Omental fat pad (tissue), 3 donors: ENCODE measurements at regions not wholly inside any gene's neighbourhood (a gene's known extent, or its start where the extent isn't known, plus 50 kb on each side); places are given as distances from the start of the nearest gene placed in this dataset.

Experiments
- ATAC-seq: fragments of 150-250 bp; one replicate; pipeline ENCODE4 v1.9.1; 2016; ENCODE audit warnings: mild to moderate bottlenecking, moderate library complexity; ENCODE audit not compliant: low FRiP score
- DNase-seq: peaks from one replicate; pipeline ENCODE4 v3.0.0-alpha.2; 2019; ENCODE audit warnings: low spot score
- TF ChIP-seq, protein P1 (sequence below), 3 donors: fragments of 450-650 bp; IDR thresholded peaks; one replicate each; pipeline ENCODE4 v1.5.1; 2016 to 2017; ENCODE audit warnings: antibody characterized with exemption in 3 of 3, mild to moderate bottlenecking in 3 of 3, moderate library complexity in 2 of 3

DNA sequence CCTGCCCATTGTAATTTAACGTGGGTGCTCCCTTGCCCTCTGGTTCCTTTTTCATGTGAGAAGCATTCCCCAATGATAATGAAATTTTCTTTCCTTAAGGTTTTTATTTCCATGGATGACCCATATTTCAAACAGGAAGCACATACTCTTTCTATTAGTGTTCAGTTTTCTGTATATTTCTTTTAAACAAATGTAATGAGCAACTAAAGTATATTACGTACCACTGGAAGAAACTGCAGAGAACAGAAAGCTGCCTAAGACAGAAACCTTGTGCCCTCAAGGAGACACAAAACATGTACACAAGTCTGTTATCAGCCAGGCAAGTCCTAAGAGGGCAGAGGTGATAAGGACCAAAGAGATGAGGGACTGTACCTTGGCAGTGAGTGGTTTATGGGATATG is 414.9 kb downstream of the ETNK1 start:
- ATAC-seq (no peak), DNase-seq (no peak)
- TF ChIP-seq, protein P1, sequence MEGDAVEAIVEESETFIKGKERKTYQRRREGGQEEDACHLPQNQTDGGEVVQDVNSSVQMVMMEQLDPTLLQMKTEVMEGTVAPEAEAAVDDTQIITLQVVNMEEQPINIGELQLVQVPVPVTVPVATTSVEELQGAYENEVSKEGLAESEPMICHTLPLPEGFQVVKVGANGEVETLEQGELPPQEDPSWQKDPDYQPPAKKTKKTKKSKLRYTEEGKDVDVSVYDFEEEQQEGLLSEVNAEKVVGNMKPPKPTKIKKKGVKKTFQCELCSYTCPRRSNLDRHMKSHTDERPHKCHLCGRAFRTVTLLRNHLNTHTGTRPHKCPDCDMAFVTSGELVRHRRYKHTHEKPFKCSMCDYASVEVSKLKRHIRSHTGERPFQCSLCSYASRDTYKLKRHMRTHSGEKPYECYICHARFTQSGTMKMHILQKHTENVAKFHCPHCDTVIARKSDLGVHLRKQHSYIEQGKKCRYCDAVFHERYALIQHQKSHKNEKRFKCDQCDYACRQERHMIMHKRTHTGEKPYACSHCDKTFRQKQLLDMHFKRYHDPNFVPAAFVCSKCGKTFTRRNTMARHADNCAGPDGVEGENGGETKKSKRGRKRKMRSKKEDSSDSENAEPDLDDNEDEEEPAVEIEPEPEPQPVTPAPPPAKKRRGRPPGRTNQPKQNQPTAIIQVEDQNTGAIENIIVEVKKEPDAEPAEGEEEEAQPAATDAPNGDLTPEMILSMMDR (IDR thresholded peaks at IDR 0.05), result no peak

DNA sequence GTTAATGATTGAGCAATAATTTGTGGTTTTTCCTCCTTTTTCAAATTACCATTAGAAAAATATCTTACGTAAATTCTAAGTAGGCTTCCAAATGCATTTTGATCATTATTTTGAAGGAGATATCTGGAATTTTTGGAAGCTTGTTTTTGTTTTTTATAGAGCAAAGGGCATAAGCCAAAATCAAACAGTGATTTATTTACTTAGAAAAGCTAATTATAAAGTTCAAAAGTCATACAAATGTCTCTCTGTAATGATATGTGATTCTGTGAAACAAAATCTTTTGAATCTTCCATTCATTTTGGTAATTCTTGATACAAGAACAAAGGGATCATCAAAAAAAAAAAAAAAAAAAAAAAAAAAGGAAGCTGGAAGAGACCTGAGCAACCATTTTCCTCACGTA is 416.8 kb downstream of the ETNK1 start:
- ATAC-seq, result no peak
- no peak for DNase-seq
- TF ChIP-seq, protein P1 (IDR thresholded peaks at IDR 0.05), result no peak

DNA sequence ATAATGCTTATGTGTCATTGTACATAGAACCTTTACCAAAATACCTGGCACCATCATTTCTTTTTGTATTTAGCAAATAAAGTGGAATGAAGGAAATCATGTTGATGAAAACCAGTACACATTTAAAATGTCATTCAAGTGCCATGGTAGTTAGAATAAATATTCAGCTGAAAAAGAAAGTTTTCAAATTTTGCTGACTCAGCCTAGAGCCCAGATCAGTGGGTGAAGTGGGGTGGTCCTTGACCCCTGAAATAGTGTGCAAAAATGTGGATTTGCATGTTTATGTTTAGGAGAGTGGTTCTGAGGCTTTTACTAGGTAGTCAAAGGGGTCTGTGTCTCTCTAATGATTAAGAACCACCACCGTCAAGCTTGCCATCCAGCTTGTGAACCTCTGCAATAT is 418.7 kb downstream of the ETNK1 start:
- TF ChIP-seq, protein P1 (IDR thresholded peaks at IDR 0.05), result no peak
- DNase-seq, result no peak
- ATAC-seq, result no peak

DNA sequence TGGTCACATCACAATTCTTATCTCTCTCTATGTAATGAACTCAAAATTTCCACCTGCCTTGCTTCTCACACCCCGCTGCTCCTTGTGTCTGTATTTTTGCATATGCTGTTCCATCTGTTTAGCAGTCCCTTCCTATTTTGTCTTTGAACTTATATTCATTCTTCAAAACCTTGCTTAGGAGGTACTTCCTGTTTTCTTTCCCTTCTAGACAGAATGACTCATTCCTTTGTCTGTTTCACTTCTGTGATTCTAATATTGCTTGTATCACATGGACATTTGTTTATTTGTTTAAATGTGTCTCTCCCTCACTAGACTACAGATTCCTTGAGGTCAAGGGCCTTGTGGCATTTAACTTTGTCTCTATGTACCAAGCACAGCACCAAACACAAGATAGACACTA is 424.2 kb downstream of the ETNK1 start:
- TF ChIP-seq, protein P1 (IDR thresholded peaks at IDR 0.05), result no peak
- no peak for ATAC-seq
- no peak for DNase-seq

DNA sequence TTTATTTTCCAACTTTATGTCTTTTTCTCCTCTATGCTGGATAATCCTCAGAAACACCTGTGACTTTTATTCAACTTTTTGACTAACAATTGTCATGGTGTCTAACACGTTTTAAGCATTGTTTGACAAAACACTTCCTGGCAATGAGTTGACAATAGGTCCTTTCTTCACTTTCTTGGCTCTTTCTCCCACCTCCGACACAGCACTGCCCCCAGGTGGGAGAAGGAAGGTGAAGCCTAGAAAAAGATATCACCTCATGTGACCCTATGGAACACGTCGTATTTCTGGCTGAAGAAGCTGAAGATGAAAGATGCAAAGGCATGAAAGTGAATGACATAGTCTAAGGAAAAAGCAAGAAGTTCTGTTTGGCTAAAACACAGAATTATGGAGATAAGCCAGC is 430.0 kb downstream of the ETNK1 start:
- TF ChIP-seq, protein P1 (IDR thresholded peaks at IDR 0.05), result no peak
- no peak for ATAC-seq
- DNase-seq, result no peak

DNA sequence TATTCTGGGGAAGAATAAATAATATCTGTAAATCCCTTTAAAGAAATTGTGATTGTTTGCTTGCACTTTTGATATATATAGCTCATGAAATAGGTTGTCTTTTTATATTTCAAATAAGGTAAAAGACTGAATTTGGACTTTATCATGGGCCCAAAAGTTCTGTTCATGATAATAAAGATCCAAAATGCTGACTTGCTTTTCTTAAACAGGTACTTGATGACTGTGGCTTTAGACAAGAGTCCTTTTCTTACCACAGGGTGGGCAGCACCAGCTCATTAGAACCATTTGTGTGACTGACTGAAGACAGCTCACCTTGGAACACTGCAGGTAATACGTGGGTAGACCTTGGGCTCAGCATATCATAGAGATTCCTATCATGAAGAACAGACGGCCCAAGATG is 432.6 kb downstream of the ETNK1 start:
- DNase-seq, result no peak
- ATAC-seq, result no peak
- TF ChIP-seq, protein P1 (IDR thresholded peaks at IDR 0.05), result no peak

DNA sequence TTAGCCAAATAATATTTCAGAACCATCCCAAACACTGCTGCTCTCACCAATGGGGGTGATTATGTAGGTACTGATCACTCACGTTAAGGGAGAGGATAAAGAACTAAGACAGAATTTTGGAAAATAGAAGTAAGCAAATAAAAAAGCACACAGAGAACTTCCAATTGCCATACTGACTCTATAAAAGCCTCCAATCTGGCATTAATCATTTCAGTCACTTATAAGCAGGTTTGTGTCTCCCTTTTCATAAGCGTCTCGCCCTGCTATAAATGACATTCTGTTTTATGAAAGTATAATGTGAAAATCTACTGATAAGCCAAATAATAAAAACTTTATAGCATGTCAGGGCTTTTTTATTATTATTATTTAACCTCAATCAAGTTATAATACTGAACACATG is 435.2 kb downstream of the ETNK1 start:
- no peak for DNase-seq
- TF ChIP-seq, protein P1 (IDR thresholded peaks at IDR 0.05), result no peak
- ATAC-seq, result no peak
